ENCODE measurements at regions not wholly inside any gene's neighbourhood (a gene's known extent, or its start where the extent isn't known, plus 50 kb on each side); places are given as distances from the start of the nearest gene placed in this dataset.
"Not testable (repeated sequence)": the region's sequence is repeated elsewhere in the genome, so short reads cannot be mapped to it uniquely, and the experiment has no call there.

GRCh38 chr1:172839639-172840038 lies 180.7 kb downstream of the FASLG start:
- TF ChIP-seq POLR2A, CTCF (IDR thresholded peaks at IDR 0.05): not testable (repeated sequence)

Measured in uterus (tissue), 2 donors.